ENCODE measurements at regions not wholly inside any gene's neighbourhood (a gene's known extent, or its start where the extent isn't known, plus 50 kb on each side); places are given as distances from the start of the nearest gene placed in this dataset.
"Not testable (repeated sequence)": the region's sequence is repeated elsewhere in the genome, so short reads cannot be mapped to it uniquely, and the experiment has no call there.

GRCh38 chr3:87706176-87706575 lies 352.6 kb downstream of the CGGBP1 start:
- DNase-seq, result no peak

GRCh38 chr3:87702600-87702999 lies 356.2 kb downstream of the CGGBP1 start:
- no peak for DNase-seq

DNA sequence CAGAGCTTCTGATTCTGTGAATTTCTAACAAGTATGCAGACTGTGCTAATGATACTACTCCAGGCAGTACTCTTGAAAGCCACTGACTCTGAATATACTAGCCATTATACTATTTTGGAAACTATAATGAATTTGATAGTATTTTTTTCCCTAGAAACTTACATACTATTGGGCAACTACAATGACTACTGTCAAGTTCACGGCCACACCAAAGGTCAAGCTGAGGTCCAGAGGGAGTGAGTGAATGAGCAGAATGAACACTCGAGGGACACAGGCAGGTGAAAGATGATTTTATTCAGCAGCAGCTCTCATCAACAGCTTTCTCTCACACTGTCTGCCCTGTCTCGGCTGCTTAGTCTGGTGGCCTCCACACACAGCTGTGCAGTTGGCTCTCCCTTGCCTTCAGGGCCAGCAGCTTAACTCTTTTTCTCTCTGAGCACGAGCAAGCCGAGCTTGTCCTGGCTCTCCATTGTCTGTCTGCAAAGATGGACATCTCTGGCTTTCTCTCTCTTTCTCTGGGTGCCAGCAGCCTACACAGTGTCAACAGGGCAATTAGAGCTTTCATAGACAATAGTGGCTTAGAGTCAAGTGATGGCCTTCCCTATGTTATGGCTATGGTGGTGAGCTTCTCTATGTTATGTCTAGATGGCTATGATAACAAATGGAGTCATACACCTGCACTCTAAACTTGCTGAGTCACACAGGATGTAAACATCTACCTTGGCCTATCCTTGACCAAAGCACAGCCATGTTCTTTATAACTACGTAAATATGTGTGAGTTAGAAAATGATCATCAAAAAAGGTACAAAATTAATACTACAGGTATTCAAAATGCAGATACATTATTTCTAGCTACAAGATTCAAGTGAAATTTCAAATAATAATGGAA lies 362.4 kb downstream of the CGGBP1 start:
- DNase-seq, result no peak

DNA sequence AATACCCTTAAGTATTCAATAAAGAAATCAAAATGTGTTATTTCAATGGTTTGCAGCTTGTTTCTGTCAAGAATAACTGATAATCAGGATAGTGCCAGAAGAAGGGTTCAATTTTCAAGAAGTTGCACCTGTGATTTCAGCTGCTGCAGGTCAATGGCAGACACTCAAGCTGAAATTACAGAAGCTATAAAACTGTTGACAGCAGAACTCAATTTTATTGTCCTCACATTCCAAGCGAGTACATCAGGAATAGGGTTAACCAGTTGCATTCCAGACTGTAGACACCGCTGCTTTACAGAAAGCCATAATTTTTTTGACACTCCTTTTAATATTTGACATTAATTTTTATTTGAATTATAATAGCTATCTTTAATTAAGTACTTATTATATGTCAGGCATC lies 364.1 kb downstream of the CGGBP1 start:
- DNase-seq, result no peak

- DNase-seq, result no peak
Measured at GRCh38 chr3:87691109-87691508, 367.7 kb downstream of the CGGBP1 start.

DNA sequence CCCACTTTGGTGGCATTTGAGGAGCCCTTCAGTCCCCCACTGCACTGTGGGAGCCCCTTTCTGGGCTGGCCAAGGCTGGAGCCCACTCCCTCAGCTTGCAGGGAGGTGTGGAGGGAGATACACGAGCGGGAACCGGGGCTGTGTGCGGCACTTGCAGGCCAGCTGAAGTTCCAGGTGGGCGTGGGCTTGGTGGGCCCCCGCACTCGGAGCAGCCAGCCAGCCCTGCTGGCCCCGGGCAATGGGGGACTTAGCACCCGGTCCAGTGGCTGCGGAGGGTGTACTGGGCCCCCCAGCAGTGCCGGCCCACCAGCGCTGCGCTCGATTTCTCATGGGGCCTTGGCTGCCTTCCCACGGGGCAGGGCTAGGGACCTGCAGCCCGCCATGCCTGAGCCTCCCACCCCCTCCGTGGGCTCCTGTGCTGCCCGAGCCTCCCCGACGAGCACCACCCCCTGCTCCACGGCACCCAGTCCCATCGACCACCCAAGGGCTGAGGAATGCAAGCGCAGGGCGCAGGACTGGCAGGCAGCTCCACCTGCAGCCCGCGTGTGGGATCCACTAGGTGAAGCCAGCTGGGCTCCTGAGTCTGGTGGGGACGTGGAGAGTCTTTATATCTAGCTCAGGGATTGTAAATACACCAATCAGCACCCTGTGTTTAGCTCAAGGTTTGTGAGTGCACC lies 379.7 kb downstream of the CGGBP1 start:
- DNase-seq, result not testable (repeated sequence)

DNA sequence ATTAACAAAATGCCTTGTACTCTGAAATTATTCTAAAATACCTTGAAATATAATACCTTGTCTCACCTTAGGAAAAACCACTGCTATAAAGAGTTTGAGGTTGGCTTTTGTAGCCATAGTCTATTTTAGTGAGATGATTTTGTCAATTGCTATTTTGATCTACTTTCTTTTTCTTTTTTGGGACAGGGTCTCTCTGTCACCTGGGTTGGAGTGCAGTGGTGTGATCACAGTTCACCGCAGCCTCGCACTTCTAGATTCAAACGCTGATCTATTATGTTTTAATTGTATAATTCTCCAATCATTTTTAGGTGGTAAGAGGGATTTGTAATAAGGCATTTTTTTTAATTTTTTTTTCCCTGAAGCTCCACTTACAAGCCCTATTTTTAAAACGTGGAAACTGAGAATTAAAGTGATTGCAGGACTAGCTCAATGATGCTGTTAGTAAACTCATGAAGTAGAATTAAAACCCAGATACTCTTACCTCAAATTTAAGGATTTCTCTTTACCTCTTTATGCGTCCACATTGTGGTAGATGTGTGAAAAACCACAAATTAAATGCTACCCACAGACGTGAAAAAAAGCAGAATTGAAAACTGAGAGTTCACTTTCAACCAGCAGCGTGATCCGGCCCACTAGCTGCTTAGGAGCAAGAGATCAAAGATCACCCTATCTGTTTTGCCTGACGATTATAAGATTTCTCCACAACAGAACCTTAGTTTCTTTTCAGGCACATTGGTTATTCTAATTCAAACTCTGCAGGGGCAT lies 384.2 kb downstream of the CGGBP1 start:
- no peak for DNase-seq

DNA sequence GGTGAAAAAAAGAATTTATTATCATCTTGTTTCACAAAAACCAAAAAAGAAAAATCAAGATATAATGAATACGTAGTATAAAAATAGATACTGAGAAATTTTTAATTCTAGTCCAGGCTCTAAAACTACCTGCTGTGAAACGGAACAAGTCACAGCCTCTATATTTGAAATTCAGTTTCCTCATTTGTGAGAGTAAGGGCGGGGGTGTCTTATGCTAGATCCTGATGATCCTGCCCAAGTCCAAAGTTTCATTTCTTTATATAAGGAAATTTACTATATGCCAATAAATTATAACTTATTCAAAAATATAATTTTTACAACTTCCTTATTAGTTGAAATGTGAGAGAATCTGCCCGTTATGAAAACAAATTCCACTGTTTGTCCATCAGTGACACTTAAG lies 385.7 kb downstream of the CGGBP1 start:
- no peak for DNase-seq

DNA sequence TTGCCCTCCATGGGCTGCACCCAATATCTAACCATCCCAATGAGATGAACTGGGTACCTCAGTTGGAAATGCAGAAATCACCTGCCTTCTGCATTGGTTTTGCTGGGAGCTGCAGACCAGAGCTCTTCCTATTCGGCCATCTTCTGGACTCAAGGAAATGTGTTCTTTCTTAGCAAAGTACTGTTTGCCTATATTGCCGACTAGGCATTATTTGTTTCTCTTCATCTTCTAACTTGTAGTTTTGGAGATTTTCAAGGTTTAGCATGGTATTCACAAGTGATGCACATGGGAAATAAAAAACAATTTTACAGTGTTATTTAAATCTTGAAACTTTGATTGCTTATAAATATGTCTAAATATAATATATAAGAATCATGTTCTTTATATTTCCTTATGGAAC lies 377.8 kb upstream of the POU1F1 start:
- no peak for DNase-seq

GRCh38 chr3:87653138-87653537 lies 376.8 kb upstream of the POU1F1 start:
- not testable (repeated sequence) for DNase-seq

- no peak for DNase-seq
Measured at GRCh38 chr3:87634426-87634825, 358.0 kb upstream of the POU1F1 start.

GRCh38 chr3:87627316-87627715 lies 350.9 kb upstream of the POU1F1 start:
- no peak for DNase-seq

DNA sequence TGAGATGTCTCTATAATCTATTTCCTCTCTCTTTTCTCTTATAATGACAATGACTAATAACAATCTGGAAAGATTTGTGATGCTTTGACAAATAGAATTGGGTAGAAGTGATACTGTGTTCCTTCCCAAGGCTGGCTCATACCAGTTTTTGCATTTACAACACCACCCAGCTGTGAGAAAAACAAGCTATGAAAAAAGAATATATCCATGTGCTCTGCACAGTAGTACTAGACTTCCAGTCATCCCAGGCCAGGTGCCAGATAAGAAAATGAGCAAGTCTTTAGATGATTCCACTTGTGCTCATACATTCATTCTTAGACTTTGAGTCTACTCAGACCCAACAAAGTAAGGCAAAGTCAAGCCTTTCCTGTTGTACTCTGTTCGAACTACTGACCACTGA lies 350.2 kb upstream of the POU1F1 start:
- DNase-seq, result no peak

DNA sequence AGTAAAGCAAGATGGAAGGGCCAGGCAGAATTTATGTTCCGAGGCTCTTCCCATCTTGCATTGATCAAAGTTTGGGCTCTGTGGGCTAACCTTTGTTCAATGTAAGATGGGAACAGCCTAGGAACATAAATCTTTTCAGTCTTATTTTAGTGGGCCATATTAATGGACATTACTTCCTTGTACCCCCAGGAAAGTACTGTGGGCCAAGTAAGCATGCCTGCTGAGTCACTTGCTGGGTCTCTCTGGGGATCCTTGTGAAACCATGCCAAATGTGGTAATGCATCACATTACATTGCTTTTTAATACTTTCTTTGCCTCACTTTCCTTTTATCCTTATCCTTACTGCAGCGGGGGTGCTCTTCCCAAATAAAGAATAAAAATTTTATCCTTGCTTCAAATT lies 349.5 kb upstream of the POU1F1 start:
- DNase-seq, result no peak

DNA sequence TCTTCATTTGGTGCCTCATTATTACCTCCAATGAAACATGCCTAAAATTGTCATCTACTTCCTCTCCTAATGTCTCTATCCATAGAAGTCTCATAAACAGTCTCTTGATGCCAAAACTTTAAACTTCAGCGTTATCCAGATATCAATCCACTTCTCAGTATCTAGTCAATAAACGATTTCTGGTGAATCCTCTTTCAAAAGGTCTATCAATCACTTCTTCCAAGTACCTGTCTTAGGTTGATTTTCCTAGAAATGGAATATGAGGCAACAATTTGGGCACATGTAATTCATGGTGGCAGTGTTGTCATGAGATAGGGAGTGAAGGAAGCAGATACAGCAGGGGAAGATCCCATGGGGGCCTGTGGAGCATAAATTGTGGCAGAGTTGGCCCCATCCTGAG lies 348.5 kb upstream of the POU1F1 start:
- no peak for DNase-seq

DNA sequence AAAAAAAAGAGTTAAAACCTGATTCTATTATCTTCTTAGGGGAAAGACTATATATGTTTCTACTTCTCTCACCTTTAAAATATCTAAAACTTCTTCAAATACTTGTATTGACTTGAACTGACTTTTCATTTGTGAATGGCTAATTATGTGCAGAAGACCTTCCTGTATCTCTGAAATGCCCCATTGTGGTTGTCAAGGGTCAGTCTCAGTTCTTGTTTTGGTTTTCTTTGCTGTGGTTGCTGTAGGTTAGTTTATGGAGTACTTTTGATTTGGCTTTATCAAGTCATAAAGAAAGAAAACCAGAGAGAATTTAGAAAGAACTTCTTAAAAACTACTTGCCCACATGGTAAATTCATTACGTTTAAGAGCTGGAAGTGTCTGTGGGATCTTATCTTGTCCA lies 345.3 kb upstream of the POU1F1 start:
- no peak for DNase-seq

GRCh38 chr3:87615506-87615905 lies 339.1 kb upstream of the POU1F1 start:
- DNase-seq, result no peak

DNA sequence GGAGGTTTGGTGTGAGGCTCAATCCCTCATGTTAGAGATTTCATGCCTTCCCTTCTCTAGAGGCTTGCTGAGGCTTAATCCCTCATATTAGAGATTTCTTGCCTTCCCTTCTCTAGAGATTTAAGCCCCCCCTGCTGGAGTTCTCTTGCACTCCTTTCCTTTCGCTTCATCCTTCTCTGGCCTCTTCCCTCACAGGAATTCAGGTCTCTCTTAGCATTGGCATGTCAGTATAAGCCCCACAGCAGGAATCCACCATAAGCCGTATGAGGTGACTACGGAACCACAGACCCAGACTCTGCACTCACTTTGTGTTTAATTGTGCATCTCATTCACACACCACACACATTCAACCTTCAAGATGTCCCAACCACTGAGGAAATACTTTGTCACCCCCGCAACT lies 338.6 kb upstream of the POU1F1 start:
- DNase-seq, result no peak

DNA sequence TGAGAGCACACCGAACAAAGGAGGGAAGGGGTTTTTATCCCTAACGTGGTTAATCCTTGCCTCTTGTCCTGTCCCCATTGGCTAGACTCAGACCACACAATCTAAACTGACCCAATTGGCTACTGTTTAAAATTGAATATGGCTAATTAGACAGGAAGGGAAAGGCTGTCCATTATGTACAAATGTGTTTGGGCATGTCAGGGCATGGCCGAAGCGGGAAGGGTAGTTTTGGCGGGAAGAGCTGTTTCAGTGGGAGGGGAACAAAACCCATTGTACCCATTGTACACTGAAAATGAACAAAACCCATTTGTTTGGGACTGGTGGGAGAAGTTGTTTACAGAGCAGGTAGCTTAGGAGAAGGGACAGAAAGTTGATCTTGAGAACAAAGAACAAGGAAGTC lies 330.9 kb upstream of the POU1F1 start:
- no peak for DNase-seq

DNA sequence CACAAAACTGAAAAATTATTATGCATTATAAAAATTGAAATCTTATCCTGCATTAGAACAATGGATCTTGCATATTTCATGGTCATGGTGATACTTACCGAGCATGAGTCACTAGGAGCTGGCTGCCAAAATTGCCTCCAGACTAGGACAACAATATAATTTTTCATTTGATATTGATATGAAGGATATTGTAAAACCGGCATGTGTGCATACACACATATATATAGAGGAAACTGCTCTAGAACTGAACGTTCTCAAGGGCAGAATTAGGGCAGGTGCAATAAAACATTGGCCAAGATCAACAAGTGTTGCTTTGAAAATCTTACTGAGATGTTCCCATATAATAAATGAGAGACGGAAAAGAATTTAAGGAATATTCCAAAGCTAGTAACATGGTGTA lies 319.4 kb upstream of the POU1F1 start:
- DNase-seq, result no peak

GRCh38 chr3:87581240-87581639 lies 304.9 kb upstream of the POU1F1 start:
- DNase-seq, result no peak

DNA sequence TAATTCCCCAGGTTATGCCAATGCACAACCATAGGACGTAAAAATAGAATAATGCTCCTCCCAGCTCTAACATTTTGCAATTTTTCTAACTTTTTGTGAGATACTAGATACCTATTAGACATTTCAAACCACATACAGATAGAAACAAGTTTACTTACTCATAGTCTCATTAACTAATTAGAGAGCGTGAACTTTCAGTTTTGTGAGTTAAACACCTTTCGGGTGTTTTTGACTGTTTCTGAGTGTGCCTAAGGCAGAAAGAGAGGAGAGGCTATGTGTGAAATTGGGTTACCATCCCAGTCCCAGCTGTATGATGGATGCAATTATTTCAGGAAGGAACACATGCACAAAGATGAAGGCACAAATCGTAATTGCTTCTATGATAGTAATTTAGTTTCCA lies 300.4 kb upstream of the POU1F1 start:
- no peak for DNase-seq

DNA sequence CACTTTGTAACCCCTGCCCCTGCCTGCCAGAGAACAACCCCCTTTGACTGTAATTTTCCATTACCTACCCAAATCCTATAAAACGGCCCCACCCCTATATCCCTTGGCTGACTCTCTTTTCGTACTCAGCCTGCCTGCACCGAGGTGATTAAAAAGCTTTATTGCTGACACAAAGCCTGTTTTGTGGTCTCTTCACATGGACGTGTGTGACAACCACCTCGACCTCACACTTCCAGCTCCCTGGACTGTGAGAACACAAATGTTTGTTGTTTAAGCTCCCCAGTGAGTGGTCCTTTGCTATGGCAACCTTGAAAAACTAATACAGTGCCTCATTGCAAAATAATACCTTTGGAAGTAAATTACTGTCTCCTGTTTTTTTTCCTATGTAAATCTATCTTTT lies 299.2 kb upstream of the POU1F1 start:
- no peak for DNase-seq

DNA sequence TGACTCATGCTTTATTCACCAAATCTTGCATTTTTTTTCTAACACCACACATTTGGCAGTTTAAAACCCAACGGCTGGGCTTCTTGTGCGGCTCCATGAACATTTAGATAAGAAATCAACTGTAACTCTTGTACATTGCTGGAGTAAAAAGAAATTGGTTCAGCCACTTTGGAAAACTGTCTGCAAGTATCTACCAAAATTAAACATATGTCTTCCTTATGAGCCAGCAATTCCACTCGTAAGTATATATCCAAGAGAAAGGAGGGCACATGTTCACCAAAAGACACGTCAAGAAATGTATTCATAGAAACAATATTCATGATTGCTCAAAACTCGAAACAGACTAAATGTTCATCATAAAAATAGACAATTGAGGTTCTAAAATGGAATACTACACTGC lies 291.9 kb upstream of the POU1F1 start:
- no peak for DNase-seq

All from stimulated activated naive CD4-positive, alpha-beta T cell (primary cell).